ENCODE measurements at regions not wholly inside any gene's neighbourhood (a gene's known extent, or its start where the extent isn't known, plus 50 kb on each side); places are given as distances from the start of the nearest gene placed in this dataset.

- DNase-seq (ENCODE audit: low spot score in 2 of 2), result no peak
- no peak for TF ChIP-seq CTCF (IDR thresholded peaks at IDR 0.05)
- no peak for TF ChIP-seq POLR2A (IDR thresholded peaks at IDR 0.05)
- intact Hi-C loops (cut with DNase I; ENCODE audit: low total_unique reads), result no loop called here
- no peak overlapping the region for H3K4me3 ChIP-seq (ENCODE audit: low read depth, poor library complexity, severe bottlenecking)
Observed at GRCh38 chr2:138137949-138138348, 173.7 kb downstream of the HNMT start.

- no peak overlapping the region for H3K4me3 ChIP-seq (ENCODE audit: low read depth, poor library complexity, severe bottlenecking)
- no peak for DNase-seq (ENCODE audit: low spot score in 2 of 2)
- intact Hi-C loops (cut with DNase I; ENCODE audit: low total_unique reads), result no loop called here
- TF ChIP-seq CTCF (IDR thresholded peaks at IDR 0.05), result no peak
- TF ChIP-seq POLR2A (IDR thresholded peaks at IDR 0.05), result no peak
- WGBS, 2 donors, result 77 to 82% methylated on average over 2 of the region's 2 CpGs
Observed at GRCh38 chr2:138147796-138148195, 183.5 kb downstream of the HNMT start.

- 90 to 94% methylated on average over 1 of the region's 1 CpG for WGBS, 2 donors
- intact Hi-C loops (cut with DNase I; ENCODE audit: low total_unique reads), result no loop called here
- TF ChIP-seq POLR2A (IDR thresholded peaks at IDR 0.05) (no peak), CTCF (IDR thresholded peaks at IDR 0.05) (no peak)
- H3K4me3 ChIP-seq (ENCODE audit: low read depth, poor library complexity, severe bottlenecking), result no peak overlapping the region
- DNase-seq (ENCODE audit: low spot score in 2 of 2), result no peak
Observed at GRCh38 chr2:138155304-138155703, 191.0 kb downstream of the HNMT start.

GRCh38 chr2:138157372-138157771, 193.1 kb downstream of the HNMT start:
- no peak for DNase-seq (ENCODE audit: low spot score in 2 of 2)
- H3K4me3 ChIP-seq (ENCODE audit: low read depth, poor library complexity, severe bottlenecking), result no peak overlapping the region
- intact Hi-C loops (cut with DNase I; ENCODE audit: low total_unique reads), result no loop called here
- 81 to 83% methylated on average over 4 of the region's 4 CpGs for WGBS, 2 donors
- no peak for TF ChIP-seq CTCF (IDR thresholded peaks at IDR 0.05)
- no peak for TF ChIP-seq POLR2A (IDR thresholded peaks at IDR 0.05)

GRCh38 chr2:138170485-138170884, 206.2 kb downstream of the HNMT start:
- intact Hi-C loops (cut with DNase I; ENCODE audit: low total_unique reads), result no loop called here
- TF ChIP-seq POLR2A (IDR thresholded peaks at IDR 0.05) (no peak), CTCF (IDR thresholded peaks at IDR 0.05) (no peak)
- WGBS, 2 donors, result 47 to 58% methylated on average over 5 of the region's 5 CpGs
- no peak overlapping the region for H3K4me3 ChIP-seq (ENCODE audit: low read depth, poor library complexity, severe bottlenecking)
- DNase-seq (ENCODE audit: low spot score in 2 of 2), result no peak

DNA sequence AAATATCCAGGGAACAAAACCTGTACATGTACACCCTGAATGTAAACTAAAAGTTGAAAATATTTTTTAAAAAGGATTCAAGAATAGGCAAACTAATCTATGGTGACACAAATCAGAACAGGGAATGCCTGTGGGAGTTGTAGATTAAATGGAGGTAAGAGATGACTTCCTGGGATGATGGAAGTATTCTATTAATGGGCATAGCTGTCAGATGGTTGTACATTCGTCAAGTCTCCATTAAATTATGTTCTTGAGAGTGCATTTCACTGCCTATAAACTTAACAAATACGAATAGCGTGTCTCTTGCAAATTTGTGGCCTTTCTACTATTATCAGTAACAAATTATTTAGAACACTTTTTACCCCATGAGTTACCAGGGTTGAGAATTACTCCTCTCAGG, 207.0 kb downstream of the HNMT start:
- intact Hi-C loops (cut with DNase I; ENCODE audit: low total_unique reads), result no loop called here
- no peak overlapping the region for H3K4me3 ChIP-seq (ENCODE audit: low read depth, poor library complexity, severe bottlenecking)
- no peak for DNase-seq (ENCODE audit: low spot score in 2 of 2)
- WGBS, 2 donors, result 47 to 66% methylated on average over 3 of the region's 3 CpGs
- TF ChIP-seq POLR2A (IDR thresholded peaks at IDR 0.05) (no peak), CTCF (IDR thresholded peaks at IDR 0.05) (no peak)

All from lower leg skin (tissue), 4 donors.